Esophagus muscularis mucosa (tissue), 4 donors: ENCODE measurements at regions not wholly inside any gene's neighbourhood (a gene's known extent, or its start where the extent isn't known, plus 50 kb on each side); places are given as distances from the start of the nearest gene placed in this dataset.

Source experiments
- DNase-seq: peaks from one replicate; pipeline ENCODE4 v3.0.0-alpha.2; 2017; ENCODE audit errors: extremely low spot score
- H3K27ac ChIP-seq, 4 donors: fragments of 200-600 bp; sonication (generic); replicated peaks in 1 of 4; 1 replicate in 3 of 4; 2 replicates in 1 of 4; pipeline ENCODE4 v1.5.1; 2016 to 2019; ENCODE audit warnings: mild to moderate bottlenecking in 1 of 4
- H3K27me3 ChIP-seq, 4 donors: fragments of 200-600 bp; sonication (generic); one replicate each; pipeline versions ENCODE4 v1.5.1 to v1.6.0; 2016 to 2019
- H3K36me3 ChIP-seq, 4 donors: fragments of 200-600 bp; sonication (generic); one replicate each; pipeline ENCODE4 v1.5.1; 2016 to 2019
- H3K4me1 ChIP-seq, 4 donors: fragments of 200-600 bp; sonication (generic); one replicate each; pipeline ENCODE4 v1.5.1; 2016 to 2019
- H3K4me3 ChIP-seq, 4 donors: fragments of 200-600 bp; sonication (generic); 1 replicate in 2 of 4; 2 replicates in 2 of 4; pipeline ENCODE4 v1.5.1; 2016 to 2019; ENCODE audit warnings: mild to moderate bottlenecking in 4 of 4, moderate library complexity in 1 of 4
- H3K9me3 ChIP-seq, 4 donors: fragments of 200-600 bp; sonication (generic); 1 replicate in 3 of 4; 2 replicates in 1 of 4; pipeline ENCODE4 v1.5.1; 2016 to 2019
- CTCF ChIP-seq, 3 experiments: fragments of 200-600 bp in 2 of 3; fragments of 450-650 bp in 1 of 3; sonication (generic) in 2 of 3; IDR thresholded peaks; one replicate each; pipeline ENCODE4 v1.5.1; 2017 to 2019; ENCODE audit warnings: antibody characterized with exemption in 3 of 3, mild to moderate bottlenecking in 2 of 3, moderate library complexity in 1 of 3
- EP300 ChIP-seq: sonication (generic); formaldehyde crosslinking; IDR thresholded peaks from one replicate; pipeline ENCODE4 v1.6.1; 2017; ENCODE audit warnings: antibody characterized with exemption
- POLR2A ChIP-seq: fragments of 450-650 bp; IDR thresholded peaks from one replicate; pipeline ENCODE4 v1.6.1; 2017; ENCODE audit warnings: antibody characterized with exemption, moderate library complexity, mild to moderate bottlenecking, low read depth
- WGBS: methylation state at CpG from one replicate; pipeline ENCODE4 v1.1.5; 2018; 5-methylcytosine and 5-hydroxymethylcytosine counted together
- intact Hi-C: fragments of 100-400 bp; cut with DNase I; formaldehyde crosslinking; loops from one replicate; pipeline ENCODE4 v1.15.1; 2023
- small RNA-seq, 3 donors: library from RNA; depleted of rRNA; stranded (forward); fragments of <200 nt; gene quantifications; one replicate each; pipeline ENCODE3, GENCODE V24; 2016

DNA sequence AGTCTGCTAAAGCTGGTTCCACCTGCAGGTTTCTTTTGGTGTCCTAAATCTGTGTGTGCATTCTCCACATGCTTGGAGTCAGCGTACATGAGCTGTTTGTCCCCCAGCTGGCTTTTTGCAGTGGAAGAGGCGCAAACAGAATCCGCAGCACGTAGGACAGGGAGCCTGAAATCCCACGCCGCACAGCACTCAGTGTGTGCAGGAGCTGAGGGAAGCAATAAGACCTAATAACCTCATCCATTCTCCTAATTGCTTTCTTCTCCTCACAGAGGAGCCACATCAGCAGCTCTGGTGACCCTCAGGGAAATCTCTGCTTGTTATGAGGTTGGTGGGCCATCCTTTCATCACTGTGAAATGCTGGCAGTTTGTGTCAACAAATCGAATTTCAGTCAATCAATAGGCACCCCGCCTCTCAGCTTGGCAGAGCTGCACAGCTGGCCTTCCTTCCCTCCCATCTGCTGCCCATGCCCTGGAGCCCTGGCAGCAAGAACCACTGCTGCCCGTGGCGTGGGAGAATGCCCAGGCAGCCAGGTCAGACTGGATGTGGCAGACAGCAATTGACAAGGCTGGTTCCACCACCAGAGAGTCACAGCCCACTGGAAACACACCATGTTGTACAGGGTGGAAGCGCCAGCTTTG, 136.7 kb downstream of the ZDHHC20 start:
- Histone ChIP-seq H3K4me1 (peaks cover 0 to 22% (median 14%) of the 10 kb centered on the region in 4 donors), H3K9me3 (no peaks in the 10 kb centered on the region), H3K27me3 (no peaks in the 10 kb centered on the region), H3K36me3 (no peaks in the 10 kb centered on the region), H3K27ac (no peak overlapping the region), H3K4me3 (no peak overlapping the region)
- intact Hi-C loops = no loop called here
- DNase-seq = no peak
- WGBS = 96% methylated on average over 6 of the region's 11 CpGs
- TF ChIP-seq CTCF (IDR thresholded peaks at IDR 0.05) = no peak
- no peak for TF ChIP-seq POLR2A
- no peak for TF ChIP-seq EP300

Small RNA genes in the stretch of these regions (small RNA-seq; reads per million reads assigned to genes)
- 0 reads per million in 3 donors for gene AL158032.2
